OCI-LY3 (cell line): ENCODE measurements at regions not wholly inside any gene's neighbourhood (a gene's known extent, or its start where the extent isn't known, plus 50 kb on each side); places are given as distances from the start of the nearest gene placed in this dataset.

Experiments used
- CTCF ChIP-seq: fragments of 200-600, 300-600 bp; sonication (generic); IDR thresholded peaks from 2 replicates; pipeline ENCODE4 v1.5.1; 2014; ENCODE audit warnings: antibody characterized with exemption, low read length, low read depth
- EZH2phosphoT487 ChIP-seq: fragments of 200-600 bp; shearing (Covaris generic); IDR thresholded peaks from 2 replicates; pipeline ENCODE4 v1.6.1; 2018; ENCODE audit warnings: antibody characterized with exemption, mixed run types, low read depth

- TF ChIP-seq EZH2phosphoT487 = no peak
- no peak for TF ChIP-seq CTCF
Observed at GRCh38 chr7:131226514-131226865, 101.2 kb upstream of the MKLN1 start.
